ENCODE measurements at regions not wholly inside any gene's neighbourhood (a gene's known extent, or its start where the extent isn't known, plus 50 kb on each side); places are given as distances from the start of the nearest gene placed in this dataset.

DNA sequence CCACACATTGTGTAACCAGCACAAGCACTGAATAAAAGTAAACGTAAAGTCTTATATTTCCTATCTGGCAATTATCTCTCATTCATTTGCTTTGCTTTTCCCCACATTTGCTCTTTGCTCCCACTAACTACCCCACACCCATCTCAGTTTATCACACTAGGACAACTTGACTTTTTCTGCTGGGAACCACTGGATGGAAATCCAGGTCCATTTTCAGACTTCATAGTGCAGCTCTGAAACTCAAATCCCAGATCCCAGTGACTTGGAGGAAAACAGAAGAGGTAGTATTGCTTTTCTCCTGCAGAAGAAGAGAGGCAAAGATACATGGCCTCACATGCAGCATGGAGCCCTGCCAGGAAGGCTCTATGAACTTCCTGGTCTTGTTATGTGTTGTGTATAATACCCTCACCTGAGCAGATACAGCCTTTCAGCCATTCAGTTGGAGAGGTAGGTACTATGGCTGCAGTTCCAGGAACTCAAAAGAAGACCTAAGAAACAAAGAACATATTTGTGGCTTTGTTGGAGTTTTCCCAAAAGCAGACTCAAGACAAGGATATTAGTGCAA is 90.0 kb upstream of the NIPBL start:
- TF ChIP-seq CTCF (IDR thresholded peaks at IDR 0.05) (no peak), POLR2A (IDR thresholded peaks at IDR 0.05) (no peak)
